T-helper 1 cell treated with Interleukin-12 subunit alpha and Interleukin-12 subunit beta and Interleukin-4 antibody, amounts not matched to agents 30 μg/mL and 1 μg/mL, for 36 hours (primary cell): ENCODE measurements at regions not wholly inside any gene's neighbourhood (a gene's known extent, or its start where the extent isn't known, plus 50 kb on each side); places are given as distances from the start of the nearest gene placed in this dataset.
"Not testable (repeated sequence)": the region's sequence is repeated elsewhere in the genome, so short reads cannot be mapped to it uniquely, and the experiment has no call there.

Source experiments
- H3K27ac Mint-ChIP-seq: one replicate; pipeline ENCODE4 v1.8.0; 2021; ENCODE audit warnings: mild to moderate bottlenecking, mixed read lengths
- H3K27me3 Mint-ChIP-seq: one replicate; pipeline ENCODE4 v1.8.0; 2021; ENCODE audit warnings: low read depth, mixed read lengths
- H3K36me3 Mint-ChIP-seq: one replicate; pipeline ENCODE4 v1.8.0; 2021; ENCODE audit warnings: low read depth, mixed read lengths
- H3K4me1 Mint-ChIP-seq: one replicate; pipeline ENCODE4 v1.8.0; 2021; ENCODE audit warnings: low read depth, mixed read lengths
- H3K4me3 Mint-ChIP-seq: one replicate; pipeline ENCODE4 v1.8.0; 2021; ENCODE audit warnings: mild to moderate bottlenecking, moderate library complexity, mixed read lengths
- H3K9me3 Mint-ChIP-seq: one replicate; pipeline ENCODE4 v1.8.0; 2021; ENCODE audit warnings: mixed read lengths

DNA sequence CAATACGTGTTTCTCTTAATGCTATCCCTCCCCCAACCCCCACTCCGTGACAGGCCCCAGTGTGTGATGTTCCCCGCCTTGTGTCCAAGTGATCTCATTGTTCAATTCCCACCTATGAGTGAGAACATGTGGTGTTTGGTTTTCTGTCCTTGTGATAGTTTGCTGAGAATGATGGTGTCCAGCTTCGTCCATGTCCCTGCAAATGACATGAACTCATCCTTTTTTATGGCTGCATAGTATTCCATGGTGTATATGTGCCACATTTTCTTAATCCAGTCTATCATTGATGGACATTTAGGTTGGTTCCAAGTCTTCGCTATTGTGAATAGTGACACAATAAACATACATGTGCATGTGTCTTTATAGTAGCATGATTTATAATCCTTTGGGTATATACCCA lies 52.5 kb downstream of the KIAA0408 start:
- H3K27me3 Mint-ChIP-seq, H3K9me3 Mint-ChIP-seq, H3K4me1 Mint-ChIP-seq, H3K36me3 Mint-ChIP-seq, H3K27ac Mint-ChIP-seq, H3K4me3 Mint-ChIP-seq: not testable (repeated sequence)

DNA sequence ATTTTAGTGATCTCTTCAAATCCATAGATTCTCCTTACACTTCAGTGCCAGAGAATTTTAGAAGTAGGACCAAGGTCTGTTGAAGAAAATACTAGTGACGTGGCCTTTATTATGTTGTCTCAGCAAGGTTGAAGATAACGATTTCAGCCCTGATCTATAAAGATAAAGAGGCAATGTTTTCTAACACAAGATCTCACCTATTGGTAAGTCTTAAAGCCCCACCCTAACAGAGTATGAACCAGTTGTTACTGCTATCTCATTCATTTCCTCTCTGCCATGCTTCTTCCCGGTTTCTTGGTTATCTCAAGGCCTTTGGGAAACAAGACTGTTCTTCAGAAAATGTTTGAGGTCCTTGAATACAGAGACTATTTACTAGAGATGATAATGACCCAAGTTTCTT lies 53.1 kb downstream of the KIAA0408 start:
- Mint-ChIP-seq H3K36me3 (no peaks in the 10 kb centered on the region), H3K9me3 (peaks cover 5% of the 10 kb centered on the region), H3K27me3 (peaks cover 5% of the 10 kb centered on the region), H3K4me3 (no peak overlapping the region), H3K4me1 (peaks cover 9% of the 10 kb centered on the region), H3K27ac (no peak overlapping the region)

DNA sequence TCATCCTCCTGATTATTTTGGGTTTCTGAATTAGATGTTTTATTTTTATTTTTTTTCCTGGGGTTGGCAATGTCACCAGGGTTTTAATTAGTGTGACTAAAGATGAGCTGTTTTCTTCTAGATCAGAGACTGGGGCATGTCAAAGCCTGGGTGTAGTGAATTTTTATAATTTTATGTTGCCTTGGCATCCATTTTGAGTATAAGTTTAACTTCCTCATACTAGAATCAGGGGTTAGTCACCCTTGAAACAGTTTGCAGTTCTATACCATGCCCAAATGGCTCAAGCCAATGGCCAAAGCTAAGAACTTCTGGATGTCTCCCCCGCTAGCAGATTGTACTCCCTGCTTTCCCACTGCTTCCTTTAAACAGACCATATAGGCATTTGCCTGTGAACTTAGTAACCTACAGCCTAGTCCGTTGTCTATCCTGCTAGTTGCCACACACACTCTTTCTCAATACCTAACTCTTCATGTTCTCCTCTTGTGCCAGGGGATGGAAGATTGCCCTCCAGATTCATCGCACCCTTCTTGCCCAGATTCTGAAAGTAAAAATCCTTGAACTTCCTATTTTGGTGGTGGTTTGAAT lies 54.5 kb downstream of the KIAA0408 start:
- Mint-ChIP-seq H3K4me1 (peaks cover 9% of the 10 kb centered on the region), H3K4me3 (no peak overlapping the region), H3K36me3 (no peaks in the 10 kb centered on the region), H3K9me3 (peaks cover 5% of the 10 kb centered on the region), H3K27me3 (peaks cover 3% of the 10 kb centered on the region), H3K27ac (no peak overlapping the region)

DNA sequence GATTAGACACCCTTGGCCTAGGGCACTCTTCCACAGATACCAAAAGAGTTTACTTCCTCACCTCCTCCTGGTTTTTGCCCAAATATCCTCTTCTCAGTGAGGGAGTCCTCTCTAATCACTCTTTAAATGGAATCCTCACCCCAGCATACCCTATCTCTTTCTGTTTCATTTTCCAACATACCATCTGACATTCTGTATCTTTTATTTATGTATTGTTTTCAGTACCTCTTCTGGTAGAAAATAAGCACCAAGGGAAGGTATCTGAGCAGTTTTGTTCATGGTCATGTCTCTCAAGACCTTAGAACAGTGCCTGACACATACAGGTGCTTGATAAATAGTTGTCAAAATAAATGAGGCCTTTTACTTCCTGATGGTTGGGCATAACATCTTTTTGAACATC lies 55.1 kb downstream of the KIAA0408 start:
- Mint-ChIP-seq H3K4me3 (no peak overlapping the region), H3K36me3 (no peaks in the 10 kb centered on the region), H3K27me3 (no peaks in the 10 kb centered on the region), H3K27ac (peak overlapping the region; percentile 46), H3K9me3 (peaks cover 5% of the 10 kb centered on the region), H3K4me1 (peaks cover 9% of the 10 kb centered on the region)

DNA sequence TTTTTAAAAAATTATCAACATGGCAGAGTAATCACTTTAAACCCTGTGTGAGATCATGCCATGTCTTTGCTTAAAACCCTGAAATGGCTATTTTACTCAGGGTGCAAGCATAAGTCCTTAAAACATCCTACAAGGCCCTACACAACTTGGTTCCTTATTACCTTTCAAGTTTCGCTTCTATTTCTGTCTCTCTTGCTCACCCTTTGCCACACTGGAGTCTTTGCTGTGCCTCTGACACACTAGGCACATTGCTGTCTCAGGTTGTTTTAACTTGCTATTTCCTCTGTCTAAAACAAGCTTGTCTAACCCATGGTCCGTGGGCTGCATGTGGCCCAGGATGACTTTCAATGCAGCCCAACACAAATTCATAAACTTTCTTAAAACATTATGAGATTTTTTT lies 55.6 kb downstream of the KIAA0408 start:
- Mint-ChIP-seq H3K27ac (no peak overlapping the region), H3K4me3 (no peak overlapping the region)

DNA sequence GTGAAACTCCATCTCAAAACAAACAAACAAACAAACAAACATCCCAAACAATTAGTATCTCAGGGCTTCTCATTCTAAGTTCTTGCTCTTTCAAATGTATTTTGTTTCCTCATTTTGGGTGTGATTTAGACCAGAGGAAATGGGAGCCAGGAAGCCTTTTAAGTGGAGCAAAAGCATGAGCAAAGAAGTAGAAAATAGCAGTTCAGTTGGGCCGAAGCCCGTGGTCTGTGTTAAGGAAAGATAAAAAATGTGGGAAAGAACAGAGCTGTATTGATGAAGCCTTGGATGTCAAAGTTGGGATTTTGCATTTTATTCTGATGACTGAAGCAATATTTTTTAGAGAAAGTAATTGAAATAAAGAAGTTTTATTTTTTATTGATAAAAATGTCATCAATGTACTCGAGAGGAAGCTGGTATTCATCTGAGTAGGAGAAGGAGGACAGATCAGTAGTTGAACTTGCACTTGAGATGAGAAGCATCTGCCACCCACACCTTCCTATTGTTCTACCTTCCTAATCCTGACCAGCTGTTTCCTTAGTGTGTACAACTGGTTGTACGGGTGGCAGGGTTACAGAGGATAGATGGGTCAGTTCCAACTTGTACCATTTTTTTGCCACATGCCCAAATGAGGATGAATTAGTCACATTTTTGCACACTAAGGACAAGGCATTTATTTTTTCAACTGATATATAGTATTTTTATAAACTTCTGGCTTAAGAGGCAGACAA lies 56.1 kb downstream of the KIAA0408 start:
- Mint-ChIP-seq H3K9me3 (peaks cover 5% of the 10 kb centered on the region), H3K4me3 (no peak overlapping the region), H3K36me3 (no peaks in the 10 kb centered on the region), H3K4me1 (peaks cover 12% of the 10 kb centered on the region), H3K27ac (no peak overlapping the region), H3K27me3 (no peaks in the 10 kb centered on the region)

More for the DNA sequence above, 55.6 kb downstream of the KIAA0408 start:
- no peaks in the 10 kb centered on the region for H3K36me3 Mint-ChIP-seq
- H3K27me3 Mint-ChIP-seq = no peaks in the 10 kb centered on the region
- peaks cover 5% of the 10 kb centered on the region for H3K9me3 Mint-ChIP-seq
- peaks cover 9% of the 10 kb centered on the region for H3K4me1 Mint-ChIP-seq

DNA sequence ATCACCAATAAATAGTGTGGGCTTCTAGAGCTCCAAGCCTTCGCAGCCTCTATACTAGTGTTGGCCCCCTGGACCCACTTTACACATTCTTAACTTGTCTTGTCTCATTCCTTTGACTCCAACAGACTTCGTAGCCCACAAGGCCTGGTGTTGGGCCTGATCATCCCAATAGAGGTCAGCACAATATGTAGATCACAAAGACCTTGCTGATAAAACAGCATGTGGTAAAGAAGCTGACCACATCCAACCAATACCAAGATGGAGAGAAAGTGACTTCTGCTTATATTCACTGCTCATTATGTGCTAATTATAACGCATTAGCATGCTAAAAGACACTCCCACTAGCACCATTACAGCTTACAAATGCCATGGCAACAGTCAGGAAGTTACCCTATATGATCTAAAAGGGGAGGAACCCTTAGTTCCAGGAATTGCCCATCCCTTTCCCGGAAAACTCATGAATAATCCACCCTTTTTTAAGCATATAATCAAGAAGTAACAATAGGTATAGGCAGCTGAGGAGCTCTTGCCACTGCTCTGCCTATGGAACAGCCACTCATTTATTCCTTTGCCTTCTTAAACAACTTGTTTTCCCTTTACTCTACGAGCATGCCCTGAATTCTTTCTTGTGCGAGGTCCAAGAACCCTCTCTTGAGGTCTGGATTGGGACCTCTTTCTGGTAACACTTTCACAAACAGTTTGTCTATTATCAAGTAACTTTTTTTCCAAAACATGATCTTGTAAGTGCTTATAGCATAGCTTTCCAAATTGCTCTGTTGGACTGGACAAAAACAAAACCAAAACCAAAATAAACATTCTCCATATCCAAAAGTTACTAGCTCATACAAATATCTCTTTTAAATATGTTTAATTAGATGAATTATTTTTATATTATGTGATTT lies 54.6 kb upstream of the ECHDC1 start:
- H3K27me3 Mint-ChIP-seq = no peaks in the 10 kb centered on the region
- peaks cover 5% of the 10 kb centered on the region for H3K4me1 Mint-ChIP-seq
- H3K27ac Mint-ChIP-seq = no peak overlapping the region
- H3K36me3 Mint-ChIP-seq = no peaks in the 10 kb centered on the region
- no peaks in the 10 kb centered on the region for H3K9me3 Mint-ChIP-seq
- no peak overlapping the region for H3K4me3 Mint-ChIP-seq

DNA sequence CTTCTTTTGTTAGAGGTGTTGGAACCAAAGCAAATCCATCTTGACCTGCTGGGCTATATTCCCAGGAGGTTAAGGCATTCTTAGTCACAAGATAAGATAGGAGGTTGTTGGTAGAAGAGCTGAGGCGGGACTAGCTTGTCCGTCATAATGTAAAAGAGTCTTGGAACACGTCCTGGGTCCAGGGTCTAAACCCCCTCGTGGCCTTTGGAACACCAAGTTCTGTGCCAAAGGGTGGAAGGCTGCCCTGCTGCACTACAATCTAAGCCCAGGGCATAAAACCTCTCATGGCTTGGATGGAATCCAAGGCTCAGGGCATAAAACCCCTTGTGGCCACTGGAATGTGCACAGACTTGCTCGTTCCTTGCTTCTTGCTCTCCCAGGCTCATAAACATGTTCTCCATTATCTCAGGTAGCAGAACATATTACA lies 53.8 kb upstream of the ECHDC1 start:
- not testable (repeated sequence) for H3K4me1 Mint-ChIP-seq, H3K9me3 Mint-ChIP-seq, H3K36me3 Mint-ChIP-seq, H3K27me3 Mint-ChIP-seq, H3K4me3 Mint-ChIP-seq, H3K27ac Mint-ChIP-seq
